Gastroesophageal sphincter (tissue), 4 donors: ENCODE measurements at regions not wholly inside any gene's neighbourhood (a gene's known extent, or its start where the extent isn't known, plus 50 kb on each side); places are given as distances from the start of the nearest gene placed in this dataset.
"Not testable (repeated sequence)": the region's sequence is repeated elsewhere in the genome, so short reads cannot be mapped to it uniquely, and the experiment has no call there.

Source experiments
- ATAC-seq: fragments of 150-250 bp; one replicate; pipeline ENCODE4 v1.9.1; 2016; ENCODE audit warnings: mild to moderate bottlenecking, moderate library complexity
- H3K27ac ChIP-seq, 4 donors: fragments of 200-600 bp; sonication (generic) in 3 of 4; 1 replicate in 3 of 4; 2 replicates in 1 of 4; pipeline ENCODE4 v1.5.1; 2016 to 2019
- H3K27me3 ChIP-seq: fragments of 200-600 bp; sonication (generic); one replicate; pipeline ENCODE4 v1.5.1; 2019
- H3K36me3 ChIP-seq, 2 donors: fragments of 200-600 bp; sonication (generic); one replicate each; pipeline ENCODE4 v1.5.1; 2019; ENCODE audit warnings: control low read depth in 1 of 2
- H3K4me1 ChIP-seq, 3 donors: fragments of 200-600 bp; sonication (generic); 1 replicate in 2 of 3; 2 replicates in 1 of 3; pipeline ENCODE4 v1.5.1; 2016 to 2019; ENCODE audit warnings: control low read depth in 2 of 3
- H3K4me3 ChIP-seq, 2 donors: fragments of 200-600 bp; sonication (generic); one replicate each; pipeline ENCODE4 v1.5.1; 2019; ENCODE audit warnings: mild to moderate bottlenecking in 1 of 2, moderate library complexity in 1 of 2
- H3K9me3 ChIP-seq, 3 donors: fragments of 200-600 bp; sonication (generic); one replicate each; pipeline ENCODE4 v1.5.1; 2017 to 2019; ENCODE audit warnings: control low read depth in 2 of 3
- CTCF ChIP-seq, 4 experiments: fragments of 200-600 bp in 2 of 4; fragments of 450-650 bp in 2 of 4; sonication (generic) in 1 of 4; IDR thresholded peaks; one replicate each; pipeline ENCODE4 v1.5.1; 2017 to 2019; ENCODE audit warnings: antibody characterized with exemption in 4 of 4, mild to moderate bottlenecking in 2 of 4, moderate library complexity in 2 of 4
- EP300 ChIP-seq: sonication (generic); formaldehyde crosslinking; IDR thresholded peaks from one replicate; pipeline ENCODE4 v1.6.1; 2017; ENCODE audit warnings: antibody characterized with exemption, mild to moderate bottlenecking
- POLR2A ChIP-seq, 2 donors: fragments of 450-650 bp; IDR thresholded peaks; one replicate each; pipeline ENCODE4 v1.6.1; 2017; ENCODE audit warnings: antibody characterized with exemption in 2 of 2, mild to moderate bottlenecking in 2 of 2, moderate library complexity in 1 of 2
- POLR2AphosphoS5 ChIP-seq: sonication (generic); formaldehyde crosslinking; IDR thresholded peaks from one replicate; pipeline ENCODE4 v1.6.1; 2017; ENCODE audit warnings: antibody characterized with exemption
- WGBS, 2 donors: methylation state at CpG; one replicate each; pipeline ENCODE4 v1.1.5; 2018; ENCODE audit warnings: low coverage in 1 of 2; 5-methylcytosine and 5-hydroxymethylcytosine counted together

- no peak overlapping the region for H3K4me3 ChIP-seq
- no peak for ATAC-seq
- H3K36me3 ChIP-seq, result no peaks in the 10 kb centered on the region
- no peak overlapping the region for H3K27ac ChIP-seq
- 80% methylated on average over 2 of the region's 2 CpGs; no CpG with 5 or more reads in 1 of the 2 donors for WGBS, 2 donors
- H3K27me3 ChIP-seq, result no peaks in the 10 kb centered on the region
- H3K9me3 ChIP-seq, result peaks cover 0 to 9% (median 0%) of the 10 kb centered on the region in 3 donors
- no peaks in the 10 kb centered on the region for H3K4me1 ChIP-seq
- TF ChIP-seq POLR2AphosphoS5 (no peak), CTCF (IDR thresholded peaks at IDR 0.05) (no peak), EP300 (no peak), POLR2A (IDR thresholded peaks at IDR 0.05) (no peak)
These were observed 126.5 kb upstream of the MTPN start for GRCh38 chr7:136103545-136104268.

GRCh38 chr7:136102881-136103280 is 125.7 kb upstream of the MTPN start:
- Histone ChIP-seq H3K4me1 (no peaks in the 10 kb centered on the region), H3K27ac (no peak overlapping the region), H3K36me3 (no peaks in the 10 kb centered on the region), H3K4me3 (no peak overlapping the region), H3K9me3 (peaks cover 0 to 9% (median 0%) of the 10 kb centered on the region in 3 donors), H3K27me3 (no peaks in the 10 kb centered on the region)
- TF ChIP-seq CTCF (IDR thresholded peaks at IDR 0.05), result no peak
- ATAC-seq, result no peak

GRCh38 chr7:136092714-136093113 is 115.6 kb upstream of the MTPN start:
- not testable (repeated sequence) for H3K4me1 ChIP-seq, H3K36me3 ChIP-seq, H3K27me3 ChIP-seq, H3K4me3 ChIP-seq, H3K9me3 ChIP-seq, H3K27ac ChIP-seq, ATAC-seq
- 78 to 87% methylated on average over 3 to 5 of the region's 5 CpGs for WGBS, 2 donors

GRCh38 chr7:136087881-136088280 is 110.7 kb upstream of the MTPN start:
- no peaks in the 10 kb centered on the region for H3K27me3 ChIP-seq
- ATAC-seq, result no peak
- WGBS, 2 donors, result 0 to 100% methylated on average over 1 of the region's 1 CpG
- no peaks in the 10 kb centered on the region for H3K4me1 ChIP-seq
- H3K27ac ChIP-seq, result no peak overlapping the region
- no peaks in the 10 kb centered on the region for H3K36me3 ChIP-seq
- H3K9me3 ChIP-seq, result no peaks in the 10 kb centered on the region
- TF ChIP-seq POLR2A (IDR thresholded peaks at IDR 0.05) (no peak), POLR2AphosphoS5 (no peak), CTCF (IDR thresholded peaks at IDR 0.05) (no peak), EP300 (no peak)
- H3K4me3 ChIP-seq, result no peak overlapping the region

GRCh38 chr7:136086712-136087111 is 109.6 kb upstream of the MTPN start:
- Histone ChIP-seq H3K36me3 (no peaks in the 10 kb centered on the region), H3K4me1 (no peaks in the 10 kb centered on the region), H3K27ac (peak overlapping the region in 1 of 4 donors; percentile 40), H3K27me3 (no peaks in the 10 kb centered on the region), H3K4me3 (peak overlapping the region; percentile 37 to 74), H3K9me3 (no peaks in the 10 kb centered on the region)
- WGBS, 2 donors, result 24 to 31% methylated on average over 3 of the region's 3 CpGs
- peak; percentile 99 for ATAC-seq
- no peak for TF ChIP-seq CTCF (IDR thresholded peaks at IDR 0.05)
- TF ChIP-seq POLR2A (IDR thresholded peaks at IDR 0.05), result no peak
- TF ChIP-seq POLR2AphosphoS5, result no peak
- no peak for TF ChIP-seq EP300
